ENCODE measurements at regions not wholly inside any gene's neighbourhood (a gene's known extent, or its start where the extent isn't known, plus 50 kb on each side); places are given as distances from the start of the nearest gene placed in this dataset.

DNA sequence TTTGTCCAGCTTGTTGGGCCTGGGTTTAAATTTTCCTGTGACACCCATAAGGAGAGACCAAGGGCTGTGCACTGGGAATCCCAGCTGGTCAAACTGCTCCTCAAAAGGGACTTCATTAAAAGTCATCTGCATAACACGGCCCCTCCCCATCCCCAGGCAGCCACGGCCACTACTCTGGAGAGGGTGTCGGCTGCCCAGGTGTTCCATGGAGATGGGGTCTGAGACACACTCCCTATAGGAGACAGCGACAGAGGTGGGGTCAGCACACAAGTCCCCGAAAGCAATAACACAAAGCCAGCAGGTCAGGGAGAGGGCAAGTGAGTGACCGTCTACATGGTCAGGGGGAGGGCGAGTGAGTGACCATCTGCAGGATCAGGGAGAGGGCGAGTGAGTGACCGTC is 75.6 kb upstream of the BCL11B start:
- TF ChIP-seq CTBP1 (IDR thresholded peaks at IDR 0.05; ENCODE audit: borderline replicate concordance) (no peak), SUZ12 (IDR thresholded peaks at IDR 0.05) (no peak), ZNF384 (IDR thresholded peaks at IDR 0.05) (no peak), FOXM1 (IDR thresholded peaks at IDR 0.05; ENCODE audit: borderline replicate concordance) (no peak), TARDBP (IDR thresholded peaks at IDR 0.05) (no peak), HDGF (IDR thresholded peaks at IDR 0.05; ENCODE audit: borderline replicate concordance) (no peak), FOXK2 (IDR thresholded peaks at IDR 0.05) (no peak), ELF4 (IDR thresholded peaks at IDR 0.05) (no peak), LEF1 (IDR thresholded peaks at IDR 0.05; ENCODE audit: borderline replicate concordance) (no peak), L3MBTL2 (conservative IDR thresholded peaks at IDR 0.05) (no peak), BHLHE40 (IDR thresholded peaks at IDR 0.05; ENCODE audit: borderline replicate concordance) (no peak), SP1 (IDR thresholded peaks at IDR 0.05) (no peak), FOXA1 (IDR thresholded peaks at IDR 0.05) (no peak), PKNOX1 (IDR thresholded peaks at IDR 0.05) (no peak)
- CTCF ChIA-PET = no interaction called here
- POLR2A ChIA-PET = no interaction called here
- no peak for DNase-seq (ENCODE audit: extremely low spot score)

- TF ChIP-seq PKNOX1 (IDR thresholded peaks at IDR 0.05) (no peak), SUZ12 (IDR thresholded peaks at IDR 0.05) (no peak), ELF4 (IDR thresholded peaks at IDR 0.05) (no peak), L3MBTL2 (conservative IDR thresholded peaks at IDR 0.05) (no peak), ZNF384 (IDR thresholded peaks at IDR 0.05) (no peak), HDGF (IDR thresholded peaks at IDR 0.05; ENCODE audit: borderline replicate concordance) (no peak), SP1 (IDR thresholded peaks at IDR 0.05) (no peak), FOXM1 (IDR thresholded peaks at IDR 0.05; ENCODE audit: borderline replicate concordance) (no peak), FOXK2 (IDR thresholded peaks at IDR 0.05) (no peak), BHLHE40 (IDR thresholded peaks at IDR 0.05; ENCODE audit: borderline replicate concordance) (no peak), CTBP1 (IDR thresholded peaks at IDR 0.05; ENCODE audit: borderline replicate concordance) (no peak), NFRKB (IDR thresholded peaks at IDR 0.05) (no peak), TARDBP (IDR thresholded peaks at IDR 0.05) (no peak), FOXA1 (IDR thresholded peaks at IDR 0.05) (no peak), LEF1 (IDR thresholded peaks at IDR 0.05; ENCODE audit: borderline replicate concordance) (no peak), ARNT (IDR thresholded peaks at IDR 0.05) (no peak)
- DNase-seq (ENCODE audit: extremely low spot score) = no peak
- CTCF ChIA-PET = interaction anchor here (1.2 kb wide), 1 partner anchor 27 kb away, joined by 4 read pairs; no protein-coding TSS in a partner anchor
- POLR2A ChIA-PET = no interaction called here
Measured at GRCh38 chr14:99346470-99347080, 74.6 kb upstream of the BCL11B start.

DNA sequence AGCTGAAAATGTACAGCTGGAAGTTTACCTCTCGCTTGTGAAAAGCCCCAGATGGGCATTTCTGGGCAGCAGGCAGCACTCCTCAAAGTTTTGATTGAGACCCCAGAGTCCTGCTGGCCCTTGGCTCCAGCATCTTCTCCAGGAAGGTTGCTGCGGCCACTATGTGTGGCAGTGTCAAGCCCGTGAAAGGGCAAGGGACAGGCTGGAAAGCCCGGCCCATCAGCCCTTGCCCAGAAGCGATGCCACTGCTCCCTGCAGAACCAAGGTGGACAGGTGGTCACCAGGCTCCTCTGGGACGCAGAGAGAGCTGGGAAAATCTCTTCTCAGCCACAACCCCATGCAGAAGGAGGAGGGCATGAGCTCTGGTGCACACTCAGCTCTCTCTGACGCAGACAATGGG is 73.5 kb upstream of the BCL11B start:
- POLR2A ChIA-PET = no interaction called here
- no peak for DNase-seq (ENCODE audit: extremely low spot score)
- TF ChIP-seq BHLHE40 (IDR thresholded peaks at IDR 0.05; ENCODE audit: borderline replicate concordance) (no peak), LEF1 (IDR thresholded peaks at IDR 0.05; ENCODE audit: borderline replicate concordance) (no peak), PKNOX1 (IDR thresholded peaks at IDR 0.05) (no peak), ELF4 (IDR thresholded peaks at IDR 0.05) (no peak), FOXK2 (IDR thresholded peaks at IDR 0.05) (no peak), FOXA1 (IDR thresholded peaks at IDR 0.05) (no peak), L3MBTL2 (conservative IDR thresholded peaks at IDR 0.05) (no peak), CTBP1 (IDR thresholded peaks at IDR 0.05; ENCODE audit: borderline replicate concordance) (no peak), TARDBP (IDR thresholded peaks at IDR 0.05) (no peak), SUZ12 (IDR thresholded peaks at IDR 0.05) (no peak), NFRKB (IDR thresholded peaks at IDR 0.05) (no peak), FOXM1 (IDR thresholded peaks at IDR 0.05; ENCODE audit: borderline replicate concordance) (no peak), ARNT (IDR thresholded peaks at IDR 0.05) (no peak), SP1 (IDR thresholded peaks at IDR 0.05) (no peak), ZNF384 (IDR thresholded peaks at IDR 0.05) (no peak)
- CTCF ChIA-PET = interaction anchor here (0.7 to 1.3 kb wide), 2 partner anchors 19 to 26 kb away, joined by 3 to 4 read pairs; no protein-coding TSS in a partner anchor

DNA sequence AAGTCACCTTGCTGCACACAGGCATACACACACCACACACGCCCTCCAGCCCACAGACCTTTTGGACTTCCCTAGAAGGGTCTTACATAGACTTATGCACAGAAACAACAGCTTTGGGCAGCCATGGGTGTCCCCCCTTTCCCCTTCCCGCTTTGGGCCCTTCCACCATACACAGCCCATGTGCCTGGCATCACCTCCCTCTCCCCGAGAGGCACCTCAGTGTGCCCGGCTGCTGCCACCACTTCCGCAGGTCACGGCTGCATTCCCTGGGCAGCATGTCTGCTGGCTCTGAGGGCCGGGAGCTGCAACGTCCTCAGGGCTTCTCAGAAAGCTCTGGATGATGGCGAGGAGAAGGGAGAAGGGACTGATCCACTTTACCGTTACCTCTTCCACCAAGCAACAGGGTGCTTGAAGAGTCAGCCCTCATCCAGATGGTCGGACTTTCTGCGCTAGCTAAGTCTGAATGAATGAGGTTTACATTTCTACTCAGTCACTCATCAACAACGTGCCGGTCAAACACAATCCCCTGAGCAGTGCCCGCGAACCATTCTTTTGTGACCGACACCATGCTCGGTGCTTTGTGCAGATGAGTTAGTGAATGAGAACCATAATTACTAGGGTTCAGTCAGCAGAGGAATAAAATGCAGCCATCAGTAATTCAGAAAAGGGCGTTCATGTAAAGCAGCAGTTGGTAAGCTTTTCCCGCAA is 72.2 kb upstream of the BCL11B start:
- ChIA-PET CTCF (no interaction called here), POLR2A (no interaction called here)
- DNase-seq (ENCODE audit: extremely low spot score) = no peak
- TF ChIP-seq ZNF384 (IDR thresholded peaks at IDR 0.05) (no peak), LEF1 (IDR thresholded peaks at IDR 0.05; ENCODE audit: borderline replicate concordance) (no peak), FOXK2 (IDR thresholded peaks at IDR 0.05) (no peak), ELF4 (IDR thresholded peaks at IDR 0.05) (no peak), SP1 (IDR thresholded peaks at IDR 0.05) (no peak), TARDBP (IDR thresholded peaks at IDR 0.05) (no peak), NFRKB (IDR thresholded peaks at IDR 0.05) (no peak), BHLHE40 (IDR thresholded peaks at IDR 0.05; ENCODE audit: borderline replicate concordance) (no peak), CTBP1 (IDR thresholded peaks at IDR 0.05; ENCODE audit: borderline replicate concordance) (no peak), PKNOX1 (IDR thresholded peaks at IDR 0.05) (no peak), ARNT (IDR thresholded peaks at IDR 0.05) (no peak), FOXM1 (IDR thresholded peaks at IDR 0.05; ENCODE audit: borderline replicate concordance) (no peak), L3MBTL2 (conservative IDR thresholded peaks at IDR 0.05) (no peak), FOXA1 (IDR thresholded peaks at IDR 0.05) (no peak)

DNA sequence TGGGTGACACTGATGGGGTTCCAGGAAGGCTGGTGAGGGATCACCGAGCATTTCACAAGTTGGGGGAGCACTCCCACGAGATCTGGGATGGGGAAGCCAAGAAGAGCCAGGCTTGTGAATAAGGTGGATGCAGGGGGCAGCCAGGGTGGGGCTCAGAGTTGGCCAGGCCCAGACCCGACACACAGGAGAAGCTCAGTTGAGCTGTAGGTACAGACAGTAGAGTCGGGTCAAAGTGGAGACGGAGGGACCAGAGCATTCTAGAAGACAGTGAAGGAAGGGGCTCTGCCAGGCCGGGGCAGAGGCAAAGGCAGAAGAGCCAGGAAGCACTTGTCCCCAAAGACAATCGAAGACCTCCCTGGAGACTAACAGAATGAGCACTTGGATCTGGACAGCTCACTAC is 70.9 kb upstream of the BCL11B start:
- ChIA-PET CTCF (no interaction called here), POLR2A (no interaction called here)
- no peak for DNase-seq (ENCODE audit: extremely low spot score)
- no peak for TF ChIP-seq TARDBP (IDR thresholded peaks at IDR 0.05)
- TF ChIP-seq FOXM1 (IDR thresholded peaks at IDR 0.05; ENCODE audit: borderline replicate concordance) = no peak
- no peak for TF ChIP-seq BHLHE40 (IDR thresholded peaks at IDR 0.05; ENCODE audit: borderline replicate concordance)
- no peak for TF ChIP-seq ZNF384 (IDR thresholded peaks at IDR 0.05)
- TF ChIP-seq FOXK2 (IDR thresholded peaks at IDR 0.05) = no peak
- no peak for TF ChIP-seq L3MBTL2 (conservative IDR thresholded peaks at IDR 0.05)
- TF ChIP-seq ARNT (IDR thresholded peaks at IDR 0.05) = no peak
- no peak for TF ChIP-seq FOXA1 (IDR thresholded peaks at IDR 0.05)
- no peak for TF ChIP-seq NFRKB (IDR thresholded peaks at IDR 0.05)
